ENCODE measurements at regions not wholly inside any gene's neighbourhood (a gene's known extent, or its start where the extent isn't known, plus 50 kb on each side); places are given as distances from the start of the nearest gene placed in this dataset.

- no peak for DNase-seq (ENCODE audit: low spot score)
Observed at GRCh38 chr14:62084020-62084419, 321.8 kb downstream of the SNAPC1 start.

GRCh38 chr14:62087191-62087590 is 325.0 kb downstream of the SNAPC1 start:
- no peak for DNase-seq (ENCODE audit: low spot score)

- DNase-seq (ENCODE audit: low spot score) = no peak
Observed at GRCh38 chr14:62093736-62094135, 331.5 kb downstream of the SNAPC1 start.

- no peak for DNase-seq (ENCODE audit: low spot score)
Observed at GRCh38 chr14:62097072-62097471, 334.9 kb downstream of the SNAPC1 start.

GRCh38 chr14:62097824-62098223 is 335.6 kb downstream of the SNAPC1 start:
- no peak for DNase-seq (ENCODE audit: low spot score)

GRCh38 chr14:62098357-62098756 is 336.1 kb downstream of the SNAPC1 start:
- no peak for DNase-seq (ENCODE audit: low spot score)

- DNase-seq (ENCODE audit: low spot score) = no peak
Observed at GRCh38 chr14:62099091-62099490, 336.9 kb downstream of the SNAPC1 start.

GRCh38 chr14:62101189-62101588 is 339.0 kb downstream of the SNAPC1 start:
- no peak for DNase-seq (ENCODE audit: low spot score)

- no peak for DNase-seq (ENCODE audit: low spot score)
Observed at GRCh38 chr14:62101673-62102348, 339.6 kb downstream of the SNAPC1 start.

GRCh38 chr14:62102349-62102725 is 340.1 kb downstream of the SNAPC1 start:
- DNase-seq (ENCODE audit: low spot score) = no peak

- no peak for DNase-seq (ENCODE audit: low spot score)
Observed at GRCh38 chr14:62103464-62103863, 341.2 kb downstream of the SNAPC1 start.

GRCh38 chr14:62110941-62111340 is 348.7 kb downstream of the SNAPC1 start:
- DNase-seq (ENCODE audit: low spot score) = no peak

- DNase-seq (ENCODE audit: low spot score) = no peak
Observed at GRCh38 chr14:62117010-62117750, 355.0 kb downstream of the SNAPC1 start.

- DNase-seq (ENCODE audit: low spot score) = no peak
Observed at GRCh38 chr14:62117751-62118105, 355.5 kb downstream of the SNAPC1 start.

GRCh38 chr14:62118461-62118860 is 356.2 kb downstream of the SNAPC1 start:
- no peak for DNase-seq (ENCODE audit: low spot score)

- DNase-seq (ENCODE audit: low spot score) = no peak
Observed at GRCh38 chr14:62118871-62119270, 356.7 kb downstream of the SNAPC1 start.

GRCh38 chr14:62123961-62124360 is 361.7 kb downstream of the SNAPC1 start:
- no peak for DNase-seq (ENCODE audit: low spot score)

- DNase-seq (ENCODE audit: low spot score) = no peak
Observed at GRCh38 chr14:62125793-62126192, 363.6 kb downstream of the SNAPC1 start.

GRCh38 chr14:62126879-62127478 is 364.8 kb downstream of the SNAPC1 start:
- DNase-seq (ENCODE audit: low spot score) = peak; percentile 54

- no peak for DNase-seq (ENCODE audit: low spot score)
Observed at GRCh38 chr14:62130441-62130840, 368.2 kb downstream of the SNAPC1 start.

- DNase-seq (ENCODE audit: low spot score) = no peak
Observed at GRCh38 chr14:62133776-62134550, 371.7 kb downstream of the SNAPC1 start.

GRCh38 chr14:62138593-62138992 is 376.4 kb downstream of the SNAPC1 start:
- peak; percentile 16 for DNase-seq (ENCODE audit: low spot score)
